DMS79 (cell line): ENCODE measurements at regions not wholly inside any gene's neighbourhood (a gene's known extent, or its start where the extent isn't known, plus 50 kb on each side); places are given as distances from the start of the nearest gene placed in this dataset.

Source experiments
- DNase-seq: peaks from one replicate; lab custom pipeline; 2025; lab: John Stamatoyannopoulos, UW

- no peak for DNase-seq
Measured at GRCh38 chr22:44402196-44403111, 89.7 kb upstream of the SHISAL1 start.

GRCh38 chr22:44401783-44402110 is 89.0 kb upstream of the SHISAL1 start:
- no peak for DNase-seq

- no peak for DNase-seq
Measured at GRCh38 chr22:44400763-44401060, 88.0 kb upstream of the SHISAL1 start.

GRCh38 chr22:44399906-44400762 is 87.4 kb upstream of the SHISAL1 start:
- no peak for DNase-seq

- DNase-seq, result no peak
Measured at GRCh38 chr22:44398856-44399837, 86.4 kb upstream of the SHISAL1 start.

GRCh38 chr22:44396727-44397722 is 84.3 kb upstream of the SHISAL1 start:
- DNase-seq, result no peak

- no peak for DNase-seq
Measured at GRCh38 chr22:44396021-44396726, 83.4 kb upstream of the SHISAL1 start.

- no peak for DNase-seq
Measured at GRCh38 chr22:44395118-44396005, 82.6 kb upstream of the SHISAL1 start.

- DNase-seq, result peak; percentile 71
Measured at GRCh38 chr22:44394246-44395117, 81.7 kb upstream of the SHISAL1 start.

GRCh38 chr22:44393066-44393465 is 80.3 kb upstream of the SHISAL1 start:
- DNase-seq, result no peak

- no peak for DNase-seq
Measured at GRCh38 chr22:44392446-44392921, 79.7 kb upstream of the SHISAL1 start.

GRCh38 chr22:44391481-44392445 is 79.0 kb upstream of the SHISAL1 start:
- peak; percentile 33 for DNase-seq

- DNase-seq, result no peak
Measured at GRCh38 chr22:44391015-44391414, 78.3 kb upstream of the SHISAL1 start.

- no peak for DNase-seq
Measured at GRCh38 chr22:44390613-44390970, 77.8 kb upstream of the SHISAL1 start.

GRCh38 chr22:44389926-44390612 is 77.3 kb upstream of the SHISAL1 start:
- no peak for DNase-seq

GRCh38 chr22:44389181-44389580 is 76.4 kb upstream of the SHISAL1 start:
- no peak for DNase-seq
